Fibroblast of villous mesenchyme (primary cell): ENCODE measurements at regions not wholly inside any gene's neighbourhood (a gene's known extent, or its start where the extent isn't known, plus 50 kb on each side); places are given as distances from the start of the nearest gene placed in this dataset.

Experiments
- DNase-seq: peaks from one replicate; pipeline ENCODE4 v3.0.0-alpha.2; 2010; ENCODE audit warnings: low read depth
- H3K4me3 ChIP-seq: 2 replicates; pipeline ENCODE4 v1.5.1; 2011; ENCODE audit warnings: low read depth, mild to moderate bottlenecking, low read length
- TF ChIP-seq, protein P1 (sequence below): IDR thresholded peaks from 2 replicates; pipeline ENCODE4 v1.5.1; 2012; ENCODE audit warnings: low read depth, mild to moderate bottlenecking, low read length; ENCODE audit not compliant: insufficient read depth

DNA sequence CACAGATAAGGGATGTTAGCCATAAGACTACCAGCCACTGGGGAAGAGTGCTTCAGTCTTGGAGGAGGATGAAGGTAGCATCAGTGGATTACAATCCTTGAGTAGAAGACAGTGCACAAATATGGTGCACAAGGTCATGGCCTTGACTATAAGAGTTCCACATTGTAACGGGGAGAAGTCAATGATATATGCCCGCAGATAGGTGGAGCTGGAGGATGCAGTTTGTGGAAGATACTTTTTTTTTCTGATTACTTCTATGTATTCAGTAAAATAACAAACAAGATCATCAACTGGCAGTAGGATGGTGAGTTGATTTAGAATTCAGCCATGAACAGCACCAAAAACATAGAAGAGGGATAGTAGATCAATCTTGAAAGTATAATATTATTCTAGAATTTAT lies 926.8 kb upstream of the MIR17HG start:
- DNase-seq: peak; percentile 11
- TF ChIP-seq, protein P1, sequence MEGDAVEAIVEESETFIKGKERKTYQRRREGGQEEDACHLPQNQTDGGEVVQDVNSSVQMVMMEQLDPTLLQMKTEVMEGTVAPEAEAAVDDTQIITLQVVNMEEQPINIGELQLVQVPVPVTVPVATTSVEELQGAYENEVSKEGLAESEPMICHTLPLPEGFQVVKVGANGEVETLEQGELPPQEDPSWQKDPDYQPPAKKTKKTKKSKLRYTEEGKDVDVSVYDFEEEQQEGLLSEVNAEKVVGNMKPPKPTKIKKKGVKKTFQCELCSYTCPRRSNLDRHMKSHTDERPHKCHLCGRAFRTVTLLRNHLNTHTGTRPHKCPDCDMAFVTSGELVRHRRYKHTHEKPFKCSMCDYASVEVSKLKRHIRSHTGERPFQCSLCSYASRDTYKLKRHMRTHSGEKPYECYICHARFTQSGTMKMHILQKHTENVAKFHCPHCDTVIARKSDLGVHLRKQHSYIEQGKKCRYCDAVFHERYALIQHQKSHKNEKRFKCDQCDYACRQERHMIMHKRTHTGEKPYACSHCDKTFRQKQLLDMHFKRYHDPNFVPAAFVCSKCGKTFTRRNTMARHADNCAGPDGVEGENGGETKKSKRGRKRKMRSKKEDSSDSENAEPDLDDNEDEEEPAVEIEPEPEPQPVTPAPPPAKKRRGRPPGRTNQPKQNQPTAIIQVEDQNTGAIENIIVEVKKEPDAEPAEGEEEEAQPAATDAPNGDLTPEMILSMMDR: peak; percentile 43
- H3K4me3 ChIP-seq: no peak overlapping the region

DNA sequence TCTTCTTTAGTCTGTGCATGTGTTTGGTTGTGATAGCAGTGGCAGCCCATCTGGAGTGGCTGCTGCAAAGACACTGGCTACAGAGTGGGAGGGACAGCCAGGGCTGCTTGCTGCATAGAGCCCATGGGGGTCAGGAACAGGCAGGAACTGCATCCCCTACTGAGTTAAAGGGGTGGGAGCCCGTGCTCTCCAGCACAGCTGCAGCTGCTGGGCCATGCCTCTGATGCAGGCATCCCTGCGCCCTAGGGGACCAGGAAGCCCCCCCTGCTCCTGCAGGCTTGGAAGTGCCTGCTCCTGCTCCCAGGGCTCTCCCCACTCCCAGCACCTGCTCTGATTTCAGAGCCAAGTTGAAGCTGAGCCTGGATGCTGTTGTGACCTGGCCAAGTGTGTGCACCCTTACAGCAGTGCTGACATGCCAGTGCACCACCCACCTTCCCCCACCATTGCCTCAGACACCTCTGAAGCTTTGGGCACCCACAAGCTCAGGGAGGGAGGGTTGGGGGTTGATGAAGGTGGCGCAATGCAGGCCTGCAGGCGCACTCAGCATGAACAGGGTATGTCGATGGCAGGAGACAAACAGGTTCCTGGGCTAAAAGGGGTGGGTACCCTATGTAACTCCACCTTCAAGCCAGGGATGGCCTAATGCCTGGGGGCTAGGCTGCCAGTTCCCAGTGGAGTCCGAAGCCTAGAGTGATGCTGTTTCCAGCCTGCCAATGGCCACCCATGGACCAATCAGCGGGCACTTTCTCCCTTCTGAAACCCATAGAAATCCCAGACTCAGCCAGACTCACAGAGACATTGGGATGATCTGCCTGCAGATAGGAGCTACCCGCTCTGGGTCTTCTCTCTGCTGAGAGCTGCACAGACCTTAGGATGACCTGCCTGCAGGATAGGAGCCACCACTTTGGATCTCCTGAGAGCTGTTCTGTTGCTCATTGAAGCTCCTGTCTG lies 919.9 kb upstream of the MIR17HG start:
- TF ChIP-seq, protein P1: no peak
- H3K4me3 ChIP-seq: no peak overlapping the region
- DNase-seq: no peak

DNA sequence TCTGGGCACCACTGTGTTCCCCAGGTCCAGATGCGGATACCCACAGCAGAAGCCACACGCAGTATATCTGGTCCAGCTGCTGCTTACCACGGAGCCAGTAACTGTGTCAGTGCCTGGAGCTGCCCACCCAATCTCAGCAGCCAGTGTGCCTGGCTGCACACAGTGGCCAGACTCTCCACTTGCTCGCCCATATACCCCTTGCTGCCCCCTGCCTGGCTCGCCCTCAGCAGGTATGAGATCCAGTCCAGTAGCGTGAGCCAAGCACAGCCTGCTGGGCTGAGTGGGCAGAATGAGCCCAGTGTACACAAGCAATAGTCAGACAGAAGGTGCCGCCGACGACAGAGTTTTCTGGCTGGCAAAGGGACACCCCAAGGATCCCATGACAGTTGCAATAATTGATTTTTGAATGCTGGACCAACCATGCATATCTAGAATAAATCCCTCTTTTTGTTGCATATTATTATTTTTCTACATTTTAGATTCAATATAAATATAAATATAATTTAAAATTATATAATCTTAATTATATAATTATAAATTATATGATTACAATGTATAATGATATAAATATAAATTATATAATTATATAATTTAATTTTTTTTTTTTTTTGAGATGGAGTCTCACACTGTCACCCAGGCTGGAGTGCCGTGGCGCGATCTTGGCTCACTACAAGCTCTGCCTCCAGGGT lies 918.8 kb upstream of the MIR17HG start:
- DNase-seq: no peak
- no peak overlapping the region for H3K4me3 ChIP-seq
- TF ChIP-seq, protein P1: no peak

DNA sequence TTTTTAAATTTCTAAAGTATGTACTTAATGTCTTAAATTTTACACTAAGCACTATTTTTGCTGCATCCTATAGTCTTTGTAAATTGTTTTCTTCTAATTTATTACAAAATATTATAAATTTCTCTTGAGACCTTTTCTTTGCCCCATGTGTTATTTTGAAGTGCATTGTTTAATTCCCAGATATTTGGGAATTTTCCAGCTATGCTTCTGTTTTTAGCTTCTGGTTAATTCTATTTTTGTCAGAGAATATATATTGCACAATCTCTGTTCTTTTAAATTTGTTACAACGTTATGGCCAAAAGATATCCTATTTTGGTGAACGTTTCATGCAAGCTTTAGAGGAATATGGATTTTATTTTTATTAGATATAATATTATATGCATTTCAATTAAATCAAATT lies 917.4 kb upstream of the MIR17HG start:
- TF ChIP-seq, protein P1: no peak
- DNase-seq: no peak
- H3K4me3 ChIP-seq: no peak overlapping the region

DNA sequence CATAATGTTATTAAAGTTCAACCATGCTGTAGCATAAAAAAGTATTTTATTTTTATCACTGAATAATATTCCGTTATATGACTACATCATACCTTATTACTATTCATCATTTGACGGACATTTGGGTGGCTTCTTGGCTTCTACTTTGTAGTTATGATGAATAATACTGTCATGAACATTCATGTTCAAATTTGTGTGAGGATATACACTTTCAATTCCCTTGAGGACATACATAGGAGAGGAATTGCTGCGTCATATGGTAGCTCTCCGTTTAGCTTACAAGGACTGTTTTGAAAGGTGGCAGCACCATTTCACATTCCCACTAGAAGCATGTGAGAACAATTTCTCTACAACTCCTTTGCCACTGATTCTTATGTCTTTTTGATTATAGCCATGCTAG lies 910.8 kb upstream of the MIR17HG start:
- H3K4me3 ChIP-seq: no peak overlapping the region
- DNase-seq: no peak
- TF ChIP-seq, protein P1: no peak

DNA sequence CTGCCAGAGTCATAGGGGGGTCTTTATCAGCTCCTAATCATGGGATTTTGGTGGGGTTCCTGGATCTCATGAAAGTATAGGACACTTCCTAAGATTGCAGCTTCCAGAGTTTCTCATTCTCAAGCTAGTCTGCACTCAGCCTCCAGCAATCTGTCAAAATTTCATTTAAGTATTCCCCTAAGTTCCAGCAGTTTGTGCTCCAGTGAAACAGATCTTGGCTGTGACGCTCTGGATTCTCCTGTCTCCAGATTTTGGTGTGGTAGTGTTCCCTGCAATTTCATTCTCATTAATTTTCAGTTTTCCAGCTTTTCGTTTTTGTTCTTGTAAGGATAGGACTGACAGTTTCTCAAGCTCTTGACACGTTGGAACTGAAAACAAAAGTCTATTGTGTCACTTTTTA lies 908.9 kb upstream of the MIR17HG start:
- no peak overlapping the region for H3K4me3 ChIP-seq
- DNase-seq: no peak
- TF ChIP-seq, protein P1: no peak
